ENCODE measurements at regions not wholly inside any gene's neighbourhood (a gene's known extent, or its start where the extent isn't known, plus 50 kb on each side); places are given as distances from the start of the nearest gene placed in this dataset.
"Not testable (repeated sequence)": the region's sequence is repeated elsewhere in the genome, so short reads cannot be mapped to it uniquely, and the experiment has no call there.

GRCh38 chr12:88931598-88931997, 351.3 kb upstream of the KITLG start:
- no peak for DNase-seq

GRCh38 chr12:88925454-88925853, 345.2 kb upstream of the KITLG start:
- DNase-seq = no peak

GRCh38 chr12:88924162-88924561, 343.9 kb upstream of the KITLG start:
- DNase-seq = no peak

- DNase-seq = no peak
Observed at GRCh38 chr12:88923631-88924030, 343.4 kb upstream of the KITLG start.

GRCh38 chr12:88922816-88923215, 342.5 kb upstream of the KITLG start:
- no peak for DNase-seq

- no peak for DNase-seq
Observed at GRCh38 chr12:88921890-88922532, 341.7 kb upstream of the KITLG start.

- no peak for DNase-seq
Observed at GRCh38 chr12:88921434-88921833, 341.2 kb upstream of the KITLG start.

- no peak for DNase-seq
Observed at GRCh38 chr12:88918161-88918560, 337.9 kb upstream of the KITLG start.

- DNase-seq = no peak
Observed at GRCh38 chr12:88914967-88915366, 334.7 kb upstream of the KITLG start.

GRCh38 chr12:88909510-88909909, 329.2 kb upstream of the KITLG start:
- DNase-seq = no peak

- DNase-seq = no peak
Observed at GRCh38 chr12:88908345-88908744, 328.1 kb upstream of the KITLG start.

- no peak for DNase-seq
Observed at GRCh38 chr12:88904705-88905104, 324.4 kb upstream of the KITLG start.

GRCh38 chr12:88903333-88903732, 323.1 kb upstream of the KITLG start:
- DNase-seq = no peak

- no peak for DNase-seq
Observed at GRCh38 chr12:88897723-88898122, 317.5 kb upstream of the KITLG start.

GRCh38 chr12:88896958-88897357, 316.7 kb upstream of the KITLG start:
- DNase-seq = no peak

GRCh38 chr12:88895634-88896033, 315.4 kb upstream of the KITLG start:
- DNase-seq = no peak

- DNase-seq = no peak
Observed at GRCh38 chr12:88893801-88894200, 313.5 kb upstream of the KITLG start.

- not testable (repeated sequence) for DNase-seq
Observed at GRCh38 chr12:88891434-88891833, 311.2 kb upstream of the KITLG start.

GRCh38 chr12:88889326-88890110, 309.2 kb upstream of the KITLG start:
- no peak for DNase-seq

GRCh38 chr12:88884600-88884999, 304.3 kb upstream of the KITLG start:
- no peak for DNase-seq

- no peak for DNase-seq
Observed at GRCh38 chr12:88882662-88883061, 302.4 kb upstream of the KITLG start.

GRCh38 chr12:88880051-88880450, 299.8 kb upstream of the KITLG start:
- no peak for DNase-seq

- no peak for DNase-seq
Observed at GRCh38 chr12:88878295-88878694, 298.0 kb upstream of the KITLG start.

- DNase-seq = no peak
Observed at GRCh38 chr12:88876857-88877256, 296.6 kb upstream of the KITLG start.

All from GOT3 (cell line).